MM.1S (cell line): ENCODE measurements at regions not wholly inside any gene's neighbourhood (a gene's known extent, or its start where the extent isn't known, plus 50 kb on each side); places are given as distances from the start of the nearest gene placed in this dataset.
A peak's percentile ranks its signal among the peaks of the same experiment; 100 is the strongest.

Experiments used
- DNase-seq: peaks from one replicate; pipeline ENCODE4 v3.0.0-alpha.2; 2015
- H2AFZ ChIP-seq: fragments of 300-600 bp; sonication (generic); 2 replicates; pipeline ENCODE4 v1.6.0; 2016; ENCODE audit warnings: antibody characterized with exemption, low read length
- H3F3A ChIP-seq: fragments of 300-600 bp; sonication (generic); 2 replicates; pipeline ENCODE4 v1.6.1; 2016; ENCODE audit warnings: mild to moderate bottlenecking, antibody characterized with exemption, low read length, moderate library complexity, mixed read lengths; ENCODE audit not compliant: insufficient read depth
- H3K27ac ChIP-seq: fragments of 300-600 bp; sonication (generic); 2 replicates; pipeline ENCODE4 v1.5.1; 2016; ENCODE audit warnings: mild to moderate bottlenecking, low read length
- H3K27me3 ChIP-seq: fragments of 300-600 bp; sonication (generic); replicated peaks from 2 replicates; pipeline ENCODE4 v1.6.0; 2016; ENCODE audit warnings: low read length; ENCODE audit not compliant: insufficient read depth
- H3K36me3 ChIP-seq: fragments of 300-600 bp; sonication (generic); replicated peaks from 2 replicates; pipeline ENCODE4 v1.6.1; 2016; ENCODE audit warnings: mild to moderate bottlenecking, low read length, mixed read lengths; ENCODE audit not compliant: insufficient read depth
- H3K4me1 ChIP-seq: fragments of 300-600 bp; sonication (generic); 2 replicates; pipeline ENCODE4 v1.6.1; 2016; ENCODE audit warnings: low read length, mixed read lengths
- H3K4me2 ChIP-seq: fragments of 300-600 bp; sonication (generic); 2 replicates; pipeline ENCODE4 v1.6.0; 2016; ENCODE audit warnings: low read depth, low read length
- H3K4me3 ChIP-seq: fragments of 300-600 bp; sonication (generic); 2 replicates; pipeline ENCODE4 v1.5.1; 2016; ENCODE audit warnings: low read length, mixed read lengths
- H3K79me2 ChIP-seq: fragments of 300-600 bp; sonication (generic); 2 replicates; pipeline ENCODE4 v1.6.1; 2016; ENCODE audit warnings: mixed run types, low read length, mixed read lengths
- H3K9ac ChIP-seq: fragments of 300-600 bp; sonication (generic); 2 replicates; pipeline ENCODE4 v1.6.1; 2016; ENCODE audit warnings: low read length, mixed read lengths
- H3K9me2 ChIP-seq: fragments of 300-600 bp; sonication (generic); replicated peaks from 2 replicates; pipeline ENCODE4 v1.6.1; 2016; ENCODE audit warnings: mild to moderate bottlenecking, low read length, mixed read lengths; ENCODE audit not compliant: insufficient read depth
- H3K9me3 ChIP-seq: fragments of 300-600 bp; sonication (generic); replicated peaks from 2 replicates; pipeline ENCODE4 v1.6.1; 2016; ENCODE audit warnings: mild to moderate bottlenecking, low read length, mixed read lengths; ENCODE audit not compliant: insufficient read depth
- H4K20me1 ChIP-seq: fragments of 300-600 bp; sonication (generic); 2 replicates; pipeline ENCODE4 v1.6.1; 2016; ENCODE audit warnings: mild to moderate bottlenecking, low read length, moderate library complexity, mixed read lengths; ENCODE audit not compliant: insufficient read depth
- EZH2 ChIP-seq: fragments of 300-600 bp; sonication (generic); optimal IDR thresholded peaks from 2 replicates; pipeline ENCODE3; 2017; ENCODE audit warnings: low read depth, mild to moderate bottlenecking, antibody characterized with exemption, low read length, mixed read lengths
- EZH2phosphoT487 ChIP-seq: fragments of 300-600 bp; sonication (generic); IDR thresholded peaks from 2 replicates; pipeline ENCODE4 v1.6.1; 2018; ENCODE audit warnings: antibody characterized with exemption, low read length
- TF ChIP-seq, protein P1 (sequence below): fragments of 300-600 bp; sonication (generic); IDR thresholded peaks from 2 replicates; pipeline ENCODE4 v1.5.1; 2016; ENCODE audit warnings: antibody characterized with exemption, low read length, mixed read lengths

DNA sequence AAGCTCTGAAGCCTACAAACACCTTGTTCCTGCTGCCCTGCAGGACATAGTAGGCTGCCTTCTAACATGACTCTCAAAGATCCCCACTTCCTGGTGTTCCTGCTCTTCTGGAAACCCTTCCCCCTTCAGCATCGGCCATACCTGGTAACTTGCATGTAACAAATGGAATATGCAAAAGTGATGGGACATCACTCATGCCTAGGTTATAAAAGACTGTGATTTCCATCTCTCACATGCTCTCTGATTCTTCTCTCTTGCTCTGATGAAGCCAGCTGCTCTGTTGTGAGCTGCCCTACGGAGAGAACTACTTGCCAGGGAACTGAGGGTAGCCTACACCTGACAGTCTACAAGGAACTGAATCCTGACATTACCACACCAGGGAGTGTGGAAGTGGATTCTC is 72.9 kb upstream of the IRX6 start:
- H3K9me3 ChIP-seq, result no peaks in the 10 kb centered on the region
- no peak overlapping the region for H3K9ac ChIP-seq
- H3K36me3 ChIP-seq, result no peaks in the 10 kb centered on the region
- H3K4me2 ChIP-seq, result no peak overlapping the region
- no peaks in the 10 kb centered on the region for H3K79me2 ChIP-seq
- no peaks in the 10 kb centered on the region for H4K20me1 ChIP-seq
- TF ChIP-seq EZH2, result no peak
- no peak for TF ChIP-seq EZH2phosphoT487
- TF ChIP-seq, protein P1, sequence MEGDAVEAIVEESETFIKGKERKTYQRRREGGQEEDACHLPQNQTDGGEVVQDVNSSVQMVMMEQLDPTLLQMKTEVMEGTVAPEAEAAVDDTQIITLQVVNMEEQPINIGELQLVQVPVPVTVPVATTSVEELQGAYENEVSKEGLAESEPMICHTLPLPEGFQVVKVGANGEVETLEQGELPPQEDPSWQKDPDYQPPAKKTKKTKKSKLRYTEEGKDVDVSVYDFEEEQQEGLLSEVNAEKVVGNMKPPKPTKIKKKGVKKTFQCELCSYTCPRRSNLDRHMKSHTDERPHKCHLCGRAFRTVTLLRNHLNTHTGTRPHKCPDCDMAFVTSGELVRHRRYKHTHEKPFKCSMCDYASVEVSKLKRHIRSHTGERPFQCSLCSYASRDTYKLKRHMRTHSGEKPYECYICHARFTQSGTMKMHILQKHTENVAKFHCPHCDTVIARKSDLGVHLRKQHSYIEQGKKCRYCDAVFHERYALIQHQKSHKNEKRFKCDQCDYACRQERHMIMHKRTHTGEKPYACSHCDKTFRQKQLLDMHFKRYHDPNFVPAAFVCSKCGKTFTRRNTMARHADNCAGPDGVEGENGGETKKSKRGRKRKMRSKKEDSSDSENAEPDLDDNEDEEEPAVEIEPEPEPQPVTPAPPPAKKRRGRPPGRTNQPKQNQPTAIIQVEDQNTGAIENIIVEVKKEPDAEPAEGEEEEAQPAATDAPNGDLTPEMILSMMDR, result no peak
- H2AFZ ChIP-seq, result no peak overlapping the region
- no peak overlapping the region for H3K27ac ChIP-seq
- no peak overlapping the region for H3K4me3 ChIP-seq
- no peaks in the 10 kb centered on the region for H3K9me2 ChIP-seq
- no peak for DNase-seq
- H3K27me3 ChIP-seq, result no peaks in the 10 kb centered on the region
- H3F3A ChIP-seq, result 0 out of 2 replicates have a peak, but pooled peaks cover 4% of the 10 kb centered on the region
- peaks cover 12% of the 10 kb centered on the region for H3K4me1 ChIP-seq

DNA sequence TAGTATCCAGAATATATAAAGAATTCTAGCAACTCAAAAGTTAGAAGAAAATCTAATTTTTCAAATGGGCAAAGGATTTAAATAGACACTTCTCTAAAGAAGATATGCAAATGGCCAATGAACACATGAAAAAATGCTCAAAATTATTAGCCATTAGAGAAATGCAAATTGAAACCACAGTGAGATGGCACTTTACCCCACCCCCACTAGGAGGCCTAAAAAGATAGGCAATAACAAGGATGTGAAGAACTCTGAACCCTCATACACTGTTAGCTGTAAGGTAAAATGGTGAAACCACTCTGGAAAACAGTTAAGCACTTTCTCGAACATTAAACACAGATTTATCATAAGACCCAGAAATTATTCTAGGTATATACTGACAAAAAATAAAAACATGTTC is 71.4 kb upstream of the IRX6 start:
- peak; percentile 60 for DNase-seq
- H3K79me2 ChIP-seq, result no peaks in the 10 kb centered on the region
- H2AFZ ChIP-seq, result no peak overlapping the region
- no peaks in the 10 kb centered on the region for H3K9me2 ChIP-seq
- peak overlapping the region; percentile 40; the same call in 1 of the 2 replicates for H3K4me2 ChIP-seq
- peaks cover 12% of the 10 kb centered on the region for H3K4me1 ChIP-seq
- H4K20me1 ChIP-seq, result no peaks in the 10 kb centered on the region
- H3K27ac ChIP-seq, result peak overlapping the region; percentile 52
- no peak for TF ChIP-seq EZH2
- TF ChIP-seq, protein P1, result 0 out of 2 replicates have a peak, but pooled peaks have one; percentile 3
- TF ChIP-seq EZH2phosphoT487, result no peak
- no peak overlapping the region for H3K9ac ChIP-seq
- H3K4me3 ChIP-seq, result no peak overlapping the region
- no peaks in the 10 kb centered on the region for H3K27me3 ChIP-seq
- H3K9me3 ChIP-seq, result no peaks in the 10 kb centered on the region
- H3K36me3 ChIP-seq, result no peaks in the 10 kb centered on the region
- H3F3A ChIP-seq, result 0 out of 2 replicates have a peak, but pooled peaks cover 4% of the 10 kb centered on the region

DNA sequence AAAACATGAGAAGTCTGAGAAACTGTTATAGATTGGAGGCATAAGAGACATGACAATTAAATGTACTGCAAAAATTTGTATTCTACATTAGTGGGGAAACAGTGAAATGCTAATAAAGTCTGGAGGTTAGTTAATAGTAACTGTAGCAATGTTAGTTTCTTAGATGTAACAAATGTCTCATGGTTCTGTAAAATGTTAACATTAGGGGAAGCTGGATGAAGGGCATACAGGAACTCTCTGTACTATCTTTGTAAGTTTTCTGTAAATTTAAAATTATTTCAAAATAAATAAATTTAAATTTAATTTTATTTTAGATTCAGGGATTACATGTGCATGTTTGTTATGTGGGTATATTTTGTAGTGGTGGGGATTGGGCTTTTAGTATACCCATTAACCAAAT is 70.0 kb upstream of the IRX6 start:
- Histone ChIP-seq H3K27me3 (no peaks in the 10 kb centered on the region), H3F3A (0 out of 2 replicates have a peak, but pooled peaks cover 4% of the 10 kb centered on the region), H4K20me1 (no peaks in the 10 kb centered on the region), H3K27ac (no peak overlapping the region), H3K9ac (no peak overlapping the region), H2AFZ (no peak overlapping the region), H3K9me2 (no peaks in the 10 kb centered on the region), H3K4me2 (no peak overlapping the region), H3K4me3 (no peak overlapping the region), H3K36me3 (no peaks in the 10 kb centered on the region), H3K9me3 (no peaks in the 10 kb centered on the region), H3K4me1 (peaks cover 12% of the 10 kb centered on the region), H3K79me2 (no peaks in the 10 kb centered on the region)
- DNase-seq, result no peak
- TF ChIP-seq, protein P1, result no peak
- TF ChIP-seq EZH2 (no peak), EZH2phosphoT487 (no peak)
